ENCODE measurements at regions not wholly inside any gene's neighbourhood (a gene's known extent, or its start where the extent isn't known, plus 50 kb on each side); places are given as distances from the start of the nearest gene placed in this dataset.

DNA sequence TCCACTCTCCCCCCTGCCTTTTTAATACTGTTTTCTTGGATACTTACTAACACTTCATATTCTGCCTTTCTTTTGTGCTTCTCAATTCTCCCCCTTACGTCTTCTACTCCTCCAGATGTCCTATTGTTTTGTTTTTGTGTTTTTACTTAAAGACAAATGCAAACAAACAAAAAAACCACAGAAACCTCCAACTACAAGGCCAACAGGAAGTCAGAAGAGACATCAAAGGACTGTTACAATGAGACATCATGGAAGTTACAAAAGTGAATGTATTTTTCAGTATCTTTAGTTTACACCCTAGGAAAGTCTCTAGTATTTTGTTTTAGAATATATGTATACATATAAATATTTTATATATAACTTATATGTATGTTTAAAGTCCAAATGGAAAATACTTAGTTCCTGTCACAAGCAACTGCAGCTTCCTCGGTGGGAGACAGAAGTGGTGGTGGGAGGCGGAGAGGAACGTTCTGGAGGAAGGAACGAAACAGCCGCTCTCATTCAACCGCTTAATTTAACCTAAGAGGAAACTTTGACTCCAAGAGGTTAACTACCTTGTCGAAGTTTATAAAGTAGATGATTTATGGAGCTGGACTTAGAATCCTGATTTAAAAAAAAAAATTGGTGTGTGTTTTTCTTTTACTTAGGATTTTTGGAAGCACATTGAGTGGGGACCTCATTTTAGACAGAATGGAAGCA lies 168.9 kb upstream of the PDE10A start:
- no peak overlapping the region for H3K4me3 Mint-ChIP-seq (ENCODE audit: unreplicated experiment)
- Histone ChIP-seq H3K4me3 (ENCODE audit: insufficient read depth, low read depth, low read length) (no peak overlapping the region), H2AFZ (ENCODE audit: low read depth, low read length) (no peak overlapping the region), H3K79me2 (ENCODE audit: insufficient read depth, low read length) (no peaks in the 10 kb centered on the region), H3K4me1 (ENCODE audit: insufficient read depth, low read length) (no peaks in the 10 kb centered on the region), H3K27ac (ENCODE audit: low read depth, low read length) (no peak overlapping the region), H3K9ac (ENCODE audit: low read length) (no peak overlapping the region), H3K9me3 (ENCODE audit: insufficient read depth, low read depth, low read length) (no peaks in the 10 kb centered on the region), H4K20me1 (ENCODE audit: insufficient read depth, low read length) (no peaks in the 10 kb centered on the region), H3K27me3 (ENCODE audit: insufficient read depth, low read length) (peaks cover 4% of the 10 kb centered on the region), H3K4me2 (ENCODE audit: low read length) (no peak overlapping the region), H3K36me3 (ENCODE audit: insufficient read depth, low read length) (no peaks in the 10 kb centered on the region)
- TF ChIP-seq, protein P1, sequence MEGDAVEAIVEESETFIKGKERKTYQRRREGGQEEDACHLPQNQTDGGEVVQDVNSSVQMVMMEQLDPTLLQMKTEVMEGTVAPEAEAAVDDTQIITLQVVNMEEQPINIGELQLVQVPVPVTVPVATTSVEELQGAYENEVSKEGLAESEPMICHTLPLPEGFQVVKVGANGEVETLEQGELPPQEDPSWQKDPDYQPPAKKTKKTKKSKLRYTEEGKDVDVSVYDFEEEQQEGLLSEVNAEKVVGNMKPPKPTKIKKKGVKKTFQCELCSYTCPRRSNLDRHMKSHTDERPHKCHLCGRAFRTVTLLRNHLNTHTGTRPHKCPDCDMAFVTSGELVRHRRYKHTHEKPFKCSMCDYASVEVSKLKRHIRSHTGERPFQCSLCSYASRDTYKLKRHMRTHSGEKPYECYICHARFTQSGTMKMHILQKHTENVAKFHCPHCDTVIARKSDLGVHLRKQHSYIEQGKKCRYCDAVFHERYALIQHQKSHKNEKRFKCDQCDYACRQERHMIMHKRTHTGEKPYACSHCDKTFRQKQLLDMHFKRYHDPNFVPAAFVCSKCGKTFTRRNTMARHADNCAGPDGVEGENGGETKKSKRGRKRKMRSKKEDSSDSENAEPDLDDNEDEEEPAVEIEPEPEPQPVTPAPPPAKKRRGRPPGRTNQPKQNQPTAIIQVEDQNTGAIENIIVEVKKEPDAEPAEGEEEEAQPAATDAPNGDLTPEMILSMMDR (IDR thresholded peaks at IDR 0.05; ENCODE audit: insufficient read depth, low read depth, low read length), result no peak
- TF ChIP-seq EZH2 (IDR thresholded peaks at IDR 0.05; ENCODE audit: insufficient read depth, low read length), result no peak
- H3K9me3 Mint-ChIP-seq (ENCODE audit: unreplicated experiment), result peaks cover 1% of the 10 kb centered on the region
- FAIRE-seq, result no peak
- H3K36me3 Mint-ChIP-seq (ENCODE audit: low read depth, unreplicated experiment), result no peaks in the 10 kb centered on the region
- DNase-seq (ENCODE audit: low read depth), result no peak
- peaks cover 50% of the 10 kb centered on the region for H3K27me3 Mint-ChIP-seq (ENCODE audit: low read depth, unreplicated experiment)
- H3K4me1 Mint-ChIP-seq (ENCODE audit: low read depth, unreplicated experiment), result peaks cover 5% of the 10 kb centered on the region
- H3K27ac Mint-ChIP-seq (ENCODE audit: unreplicated experiment), result no peak overlapping the region

DNA sequence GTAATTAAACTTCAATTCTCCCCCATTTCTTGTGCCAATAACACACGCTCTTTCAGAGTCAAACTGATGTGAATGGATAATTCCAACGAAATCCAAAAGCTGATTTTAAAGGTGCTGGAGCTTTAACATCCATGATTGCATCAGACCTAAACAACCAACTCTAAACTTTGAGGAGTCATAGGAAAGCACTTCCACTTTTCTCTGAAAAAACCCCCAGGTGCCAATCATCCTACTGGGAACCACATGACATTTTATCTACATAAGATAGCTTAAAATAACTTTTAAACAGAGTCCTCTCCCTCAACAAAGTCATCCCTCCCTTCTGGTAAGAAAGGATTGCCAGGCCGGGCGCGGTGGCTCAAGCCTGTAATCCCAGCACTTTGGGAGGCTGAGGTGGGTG lies 167.7 kb upstream of the PDE10A start:
- no peaks in the 10 kb centered on the region for H3K9me3 ChIP-seq (ENCODE audit: insufficient read depth, low read depth, low read length)
- no peaks in the 10 kb centered on the region for H4K20me1 ChIP-seq (ENCODE audit: insufficient read depth, low read length)
- no peak for DNase-seq (ENCODE audit: low read depth)
- H2AFZ ChIP-seq (ENCODE audit: low read depth, low read length), result no peak overlapping the region
- Mint-ChIP-seq H3K36me3 (ENCODE audit: low read depth, unreplicated experiment) (no peaks in the 10 kb centered on the region), H3K27ac (ENCODE audit: unreplicated experiment) (no peak overlapping the region), H3K4me1 (ENCODE audit: low read depth, unreplicated experiment) (peaks cover 5% of the 10 kb centered on the region), H3K9me3 (ENCODE audit: unreplicated experiment) (peaks cover 1% of the 10 kb centered on the region), H3K27me3 (ENCODE audit: low read depth, unreplicated experiment) (peaks cover 53% of the 10 kb centered on the region), H3K4me3 (ENCODE audit: unreplicated experiment) (no peak overlapping the region)
- H3K79me2 ChIP-seq (ENCODE audit: insufficient read depth, low read length), result no peaks in the 10 kb centered on the region
- peaks cover 4% of the 10 kb centered on the region for H3K27me3 ChIP-seq (ENCODE audit: insufficient read depth, low read length)
- no peaks in the 10 kb centered on the region for H3K36me3 ChIP-seq (ENCODE audit: insufficient read depth, low read length)
- no peak overlapping the region for H3K4me3 ChIP-seq (ENCODE audit: insufficient read depth, low read depth, low read length)
- TF ChIP-seq EZH2 (IDR thresholded peaks at IDR 0.05; ENCODE audit: insufficient read depth, low read length), result no peak
- TF ChIP-seq, protein P1 (IDR thresholded peaks at IDR 0.05; ENCODE audit: insufficient read depth, low read depth, low read length), result no peak
- no peaks in the 10 kb centered on the region for H3K4me1 ChIP-seq (ENCODE audit: insufficient read depth, low read length)
- no peak for FAIRE-seq
- no peak overlapping the region for H3K9ac ChIP-seq (ENCODE audit: low read length)
- no peak overlapping the region for H3K27ac ChIP-seq (ENCODE audit: low read depth, low read length)
- H3K4me2 ChIP-seq (ENCODE audit: low read length), result no peak overlapping the region

DNA sequence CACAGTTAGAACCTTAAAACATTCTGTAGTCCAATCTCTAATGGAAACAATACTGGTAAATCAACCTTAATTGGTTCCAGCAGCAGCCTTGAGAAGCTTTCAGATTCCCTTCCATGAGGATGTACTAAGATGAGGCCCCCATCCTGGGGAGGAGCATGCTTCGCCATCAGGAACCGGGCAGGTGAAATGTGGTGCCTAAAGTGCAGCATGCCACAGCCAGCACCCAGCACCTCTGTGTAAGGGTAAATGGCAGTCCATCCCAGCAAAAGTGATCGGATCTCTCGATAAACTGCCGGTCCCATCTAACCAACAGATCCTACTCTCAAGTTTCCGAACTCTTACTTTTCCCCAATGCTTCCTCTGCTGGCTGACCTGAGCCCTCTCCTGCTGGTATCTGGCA lies 166.3 kb upstream of the PDE10A start:
- Histone ChIP-seq H3K4me1 (ENCODE audit: insufficient read depth, low read length) (no peaks in the 10 kb centered on the region), H3K79me2 (ENCODE audit: insufficient read depth, low read length) (no peaks in the 10 kb centered on the region), H3K4me2 (ENCODE audit: low read length) (no peak overlapping the region), H3K9me3 (ENCODE audit: insufficient read depth, low read depth, low read length) (no peaks in the 10 kb centered on the region), H3K27ac (ENCODE audit: low read depth, low read length) (no peak overlapping the region), H3K27me3 (ENCODE audit: insufficient read depth, low read length) (peaks cover 4% of the 10 kb centered on the region), H4K20me1 (ENCODE audit: insufficient read depth, low read length) (no peaks in the 10 kb centered on the region), H3K4me3 (ENCODE audit: insufficient read depth, low read depth, low read length) (no peak overlapping the region), H3K9ac (ENCODE audit: low read length) (no peak overlapping the region), H2AFZ (ENCODE audit: low read depth, low read length) (no peak overlapping the region), H3K36me3 (ENCODE audit: insufficient read depth, low read length) (no peaks in the 10 kb centered on the region)
- FAIRE-seq, result no peak
- H3K36me3 Mint-ChIP-seq (ENCODE audit: low read depth, unreplicated experiment), result no peaks in the 10 kb centered on the region
- peaks cover 44% of the 10 kb centered on the region for H3K27me3 Mint-ChIP-seq (ENCODE audit: low read depth, unreplicated experiment)
- no peak overlapping the region for H3K4me3 Mint-ChIP-seq (ENCODE audit: unreplicated experiment)
- H3K4me1 Mint-ChIP-seq (ENCODE audit: low read depth, unreplicated experiment), result peaks cover 5% of the 10 kb centered on the region
- no peak overlapping the region for H3K27ac Mint-ChIP-seq (ENCODE audit: unreplicated experiment)
- H3K9me3 Mint-ChIP-seq (ENCODE audit: unreplicated experiment), result peaks cover 1% of the 10 kb centered on the region
- TF ChIP-seq, protein P1 (IDR thresholded peaks at IDR 0.05; ENCODE audit: insufficient read depth, low read depth, low read length), result no peak
- TF ChIP-seq EZH2 (IDR thresholded peaks at IDR 0.05; ENCODE audit: insufficient read depth, low read length), result no peak
- DNase-seq (ENCODE audit: low read depth), result no peak
